ENCODE measurements at regions not wholly inside any gene's neighbourhood (a gene's known extent, or its start where the extent isn't known, plus 50 kb on each side); places are given as distances from the start of the nearest gene placed in this dataset.
"Not testable (repeated sequence)": the region's sequence is repeated elsewhere in the genome, so short reads cannot be mapped to it uniquely, and the experiment has no call there.

- intact Hi-C loops (cut with DNase I, micrococcal nuclease) = no loop called here
- no peak for DNase-seq
- ATAC-seq = no peak
Measured at GRCh38 chr7:355568-355967, 65.6 kb downstream of the FOXL3 start.

DNA sequence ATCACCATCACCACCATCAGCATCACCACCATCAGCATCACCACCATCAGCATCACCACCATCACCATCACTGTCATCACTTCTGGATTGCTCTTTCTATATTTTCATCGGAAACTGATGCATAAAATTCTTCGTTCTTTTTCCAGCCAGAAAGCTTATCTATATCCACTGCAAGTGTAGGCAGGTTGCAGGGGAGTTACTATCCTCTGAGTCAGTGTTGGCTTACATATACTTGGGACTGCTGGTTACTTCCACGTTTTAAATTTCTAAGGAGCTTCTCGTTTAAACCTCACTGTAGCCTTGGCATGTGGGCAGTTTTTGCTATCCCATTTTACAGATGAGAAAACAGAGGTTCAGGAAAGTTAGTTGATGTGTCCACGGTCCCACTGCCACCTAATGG, 66.1 kb downstream of the FOXL3 start:
- intact Hi-C loops (cut with DNase I, micrococcal nuclease) = no loop called here
- DNase-seq (no peak), ATAC-seq (no peak)

DNA sequence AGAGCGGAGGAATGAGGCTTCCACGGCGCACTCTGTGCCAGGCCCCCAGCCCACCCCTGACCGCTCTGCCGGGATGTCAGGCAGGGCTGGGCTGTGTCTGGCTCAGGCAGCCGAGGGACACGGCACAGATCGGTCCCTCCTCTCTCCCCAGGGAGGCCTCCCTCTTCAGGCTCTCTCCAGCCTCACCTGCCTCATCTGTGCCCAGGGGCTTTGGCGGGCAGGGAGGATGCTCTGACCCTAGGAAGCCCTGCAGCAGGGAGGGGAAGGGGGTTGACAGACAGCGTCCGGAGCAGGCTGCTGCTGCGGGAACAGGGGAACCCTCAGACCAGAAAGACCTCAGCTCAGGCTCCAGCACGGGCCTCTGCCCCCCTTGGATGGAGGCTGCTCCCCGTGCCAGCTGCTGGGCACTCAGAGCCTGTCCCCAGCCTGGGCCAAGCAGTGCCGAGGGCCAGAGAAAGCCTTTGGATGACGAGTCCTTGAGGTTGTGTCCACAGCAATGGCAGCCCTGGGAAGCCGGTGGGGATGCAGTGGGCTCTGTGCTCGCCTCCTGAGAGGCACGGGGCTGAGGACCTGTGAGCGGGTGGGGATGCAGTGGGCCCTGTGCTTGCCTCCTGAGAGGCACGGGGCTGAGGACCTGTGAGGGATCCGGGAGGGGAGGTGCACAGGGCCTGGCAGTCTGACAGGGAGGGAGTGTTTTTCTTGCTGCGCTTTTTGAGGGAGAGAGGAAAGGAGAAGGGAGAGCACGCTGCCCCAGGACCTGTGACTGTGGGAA, 66.9 kb downstream of the FOXL3 start:
- ATAC-seq (no peak), DNase-seq (no peak)
- intact Hi-C loops (cut with DNase I, micrococcal nuclease) = no loop called here

GRCh38 chr7:357531-358209, 67.7 kb downstream of the FOXL3 start:
- intact Hi-C loops (cut with DNase I, micrococcal nuclease) = no loop called here
- DNase-seq = no peak
- ATAC-seq = no peak

DNA sequence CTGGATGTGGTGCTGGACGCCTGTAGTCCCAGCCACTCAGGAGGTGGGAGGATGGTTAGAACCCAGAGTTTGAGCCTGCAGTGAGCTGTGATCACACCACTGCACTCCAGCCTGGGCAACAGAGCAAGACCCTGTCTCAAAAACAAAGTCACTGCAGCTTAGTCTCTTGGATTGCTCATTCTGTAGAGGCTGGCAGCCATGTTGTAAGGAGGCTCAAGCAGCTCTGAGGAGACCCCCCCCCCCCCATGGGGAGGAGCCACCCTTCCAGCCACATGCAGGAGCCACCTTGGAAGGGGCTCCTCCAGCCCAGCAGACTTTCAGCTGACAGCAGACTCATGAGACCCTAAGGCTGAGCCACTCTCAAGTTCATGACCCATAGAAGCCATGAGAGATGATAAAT, 68.4 kb downstream of the FOXL3 start:
- intact Hi-C loops (cut with DNase I, micrococcal nuclease) = no loop called here
- DNase-seq (no peak), ATAC-seq (no peak)

- intact Hi-C loops (cut with DNase I, micrococcal nuclease) = no loop called here
- DNase-seq (no peak), ATAC-seq (no peak)
Measured at GRCh38 chr7:359226-359765, 69.3 kb downstream of the FOXL3 start.

GRCh38 chr7:359766-360361, 69.9 kb downstream of the FOXL3 start:
- ATAC-seq (no peak), DNase-seq (peak in 1 of 2 donors; percentile 4)
- intact Hi-C loops (cut with DNase I, micrococcal nuclease) = no loop called here

DNA sequence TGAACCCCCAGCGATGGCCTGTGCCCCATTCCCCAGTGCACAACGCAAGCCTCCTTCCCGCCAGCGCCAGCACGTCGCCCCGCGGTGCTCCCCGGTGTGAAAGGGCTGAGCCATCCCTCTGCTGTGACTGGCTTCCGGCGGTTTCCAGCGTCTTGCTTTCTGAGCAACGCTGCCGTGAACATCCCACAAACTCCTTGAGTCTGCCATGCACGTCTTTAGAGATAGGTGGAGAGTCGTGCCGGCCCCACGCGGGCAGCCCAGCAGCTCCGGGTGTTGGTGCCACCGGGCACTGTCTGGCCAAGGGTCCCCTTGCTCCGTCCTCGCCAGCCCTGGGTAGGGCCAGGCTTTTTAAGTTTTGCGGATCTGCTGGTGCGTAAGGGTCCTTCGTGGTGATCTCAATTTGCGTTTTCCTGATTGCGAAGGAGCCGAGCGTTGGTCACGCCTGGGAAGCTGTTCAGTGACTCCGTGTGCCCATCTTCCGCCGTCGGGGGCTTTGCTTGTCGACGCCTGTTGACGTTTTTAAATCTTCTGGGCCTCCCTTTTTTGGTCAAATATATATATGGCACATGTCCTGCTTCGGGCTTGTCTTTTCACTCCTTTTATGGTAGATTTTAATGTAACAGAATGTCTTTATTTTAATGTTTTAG, 70.6 kb downstream of the FOXL3 start:
- ATAC-seq = no peak
- peak in 1 of 2 donors; percentile 2 for DNase-seq
- intact Hi-C loops (cut with DNase I, micrococcal nuclease) = no loop called here

GRCh38 chr7:361182-361581, 71.2 kb downstream of the FOXL3 start:
- ATAC-seq; intact Hi-C loops (cut with DNase I, micrococcal nuclease): not testable (repeated sequence)
- peak in 1 of 2 donors; percentile 20 for DNase-seq

- intact Hi-C loops (cut with DNase I, micrococcal nuclease) = no loop called here
- peak; percentile 1 to 3 for DNase-seq
- ATAC-seq = peak; percentile 27
Measured at GRCh38 chr7:361680-362401, 71.9 kb downstream of the FOXL3 start.

DNA sequence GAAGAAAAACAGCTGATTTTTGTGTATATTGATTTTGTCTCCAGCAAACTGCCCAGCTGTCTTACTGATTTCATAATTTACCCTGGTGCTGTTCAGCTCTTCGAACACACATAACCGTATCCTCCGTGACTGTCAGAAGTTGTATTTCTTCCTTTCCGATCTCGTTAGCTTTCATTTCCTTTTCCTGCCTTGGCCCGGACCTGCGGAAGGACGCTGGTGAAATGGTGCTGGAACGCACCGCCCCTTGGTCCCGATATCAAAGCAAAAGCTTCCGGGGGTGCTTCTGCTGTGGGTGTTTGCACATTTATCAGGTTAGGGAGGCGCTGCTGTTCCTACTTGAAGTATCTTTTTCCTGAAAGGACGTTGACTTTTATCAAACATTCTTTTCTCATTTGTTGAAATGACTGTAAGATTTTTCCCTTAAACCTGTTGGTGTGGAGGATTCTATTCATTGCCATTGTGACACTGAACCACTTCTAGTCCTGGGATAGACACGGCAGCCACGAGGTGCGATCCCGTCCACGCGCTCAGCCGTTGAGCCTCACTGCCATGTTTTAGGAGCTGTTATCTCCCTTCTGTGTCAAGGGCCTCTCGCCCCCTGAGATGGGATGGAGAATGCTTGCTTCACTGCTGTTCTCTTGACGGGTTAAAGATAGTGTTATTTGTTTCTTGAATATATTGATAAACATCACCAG, 72.6 kb downstream of the FOXL3 start:
- intact Hi-C loops (cut with DNase I, micrococcal nuclease) = no loop called here
- peak; percentile 42 to 50 for DNase-seq
- ATAC-seq = peak; percentile 81

- DNase-seq (peak; percentile 14 to 22), ATAC-seq (no peak)
- intact Hi-C loops (cut with DNase I, micrococcal nuclease) = no loop called here
Measured at GRCh38 chr7:363626-364025, 73.7 kb downstream of the FOXL3 start.

DNA sequence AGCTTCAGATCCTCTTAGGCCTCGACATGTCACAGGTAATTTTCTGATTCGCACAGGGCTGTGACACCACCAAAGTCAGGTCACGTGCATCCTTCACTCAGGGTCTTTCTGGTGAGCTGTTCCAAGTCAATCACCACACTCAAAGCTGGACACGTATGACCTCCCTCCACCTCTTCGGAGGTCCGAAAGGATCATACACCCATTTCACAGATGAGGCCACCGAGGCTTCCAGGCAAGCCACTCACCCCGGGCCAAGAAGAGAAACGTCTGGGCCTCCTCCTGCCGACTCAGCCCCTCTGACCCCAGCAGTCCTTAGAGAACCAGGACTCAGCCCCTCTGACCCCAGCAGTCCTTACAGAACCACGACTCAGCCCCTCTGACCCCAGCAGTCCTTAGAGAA, 74.6 kb downstream of the FOXL3 start:
- intact Hi-C loops (cut with DNase I, micrococcal nuclease) = no loop called here
- ATAC-seq = no peak
- DNase-seq = peak in 1 of 2 donors; percentile 2

GRCh38 chr7:365593-365992, 75.6 kb downstream of the FOXL3 start:
- no peak for ATAC-seq
- peak in 1 of 2 donors; percentile 1 for DNase-seq
- intact Hi-C loops (cut with DNase I, micrococcal nuclease) = no loop called here

DNA sequence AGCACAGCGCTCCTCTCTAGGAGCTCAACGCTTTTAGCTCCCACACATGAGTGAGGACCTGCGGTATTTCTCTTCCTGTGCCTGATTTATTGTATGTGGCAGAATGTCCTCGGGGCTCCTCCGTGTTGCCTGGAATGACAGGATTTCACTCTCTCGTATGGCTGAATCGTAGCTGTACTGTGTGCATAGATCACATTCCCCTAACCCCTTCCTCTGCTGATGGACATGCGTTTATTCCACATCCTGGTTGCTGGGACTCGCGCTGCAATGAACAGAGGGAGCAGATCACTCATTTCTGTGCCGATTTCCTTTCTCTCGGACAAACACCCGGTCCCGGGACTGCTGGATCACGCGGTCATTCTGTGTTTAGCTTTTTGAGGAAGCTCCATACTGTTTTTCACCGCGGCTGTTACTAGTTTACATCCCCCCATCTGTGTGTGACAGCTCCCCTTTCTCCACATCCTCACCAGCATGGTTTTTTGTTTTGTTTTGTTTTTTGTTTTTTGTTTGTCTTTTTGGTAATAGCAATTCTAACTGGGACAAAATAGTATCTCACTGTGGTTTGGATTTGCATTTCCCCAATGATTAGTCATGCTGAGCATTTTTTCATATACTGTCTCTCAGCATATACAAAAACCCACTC, 76.3 kb downstream of the FOXL3 start:
- peak in 1 of 2 donors; percentile 1 for DNase-seq
- ATAC-seq = no peak
- intact Hi-C loops (cut with DNase I, micrococcal nuclease) = no loop called here

DNA sequence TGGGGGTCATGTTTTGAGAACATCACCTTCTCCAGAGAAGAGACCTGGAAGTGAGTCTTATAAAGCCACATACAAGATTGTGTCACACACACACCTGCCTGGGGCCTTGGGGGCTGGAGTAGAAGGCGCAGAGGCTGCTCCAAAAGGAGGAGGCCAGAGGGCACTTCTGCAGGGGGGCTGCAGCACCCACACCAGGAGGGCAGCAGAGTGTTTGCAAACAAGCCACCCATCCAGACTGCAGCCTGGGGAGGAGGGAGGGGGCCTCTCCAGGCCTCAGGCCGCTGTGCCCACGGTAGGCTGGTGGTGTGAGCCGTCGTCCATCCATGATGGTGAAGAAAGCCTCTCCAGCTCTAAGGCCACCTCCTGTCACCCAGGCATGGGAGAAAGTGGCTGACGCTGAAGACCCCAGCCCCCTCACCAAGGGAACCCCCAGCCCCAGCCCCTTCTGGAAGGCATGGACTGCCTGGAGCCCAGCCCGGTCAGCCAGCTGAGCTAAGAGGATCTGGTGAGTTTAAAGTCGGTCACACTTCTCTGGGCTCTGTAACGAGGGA, 77.5 kb downstream of the FOXL3 start:
- intact Hi-C loops (cut with DNase I, micrococcal nuclease) = no loop called here
- ATAC-seq = no peak

GRCh38 chr7:368651-369475, 78.9 kb downstream of the FOXL3 start:
- intact Hi-C loops (cut with DNase I, micrococcal nuclease) = no loop called here

More for the DNA sequence above, 77.5 kb downstream of the FOXL3 start:
- no peak for DNase-seq

More at GRCh38 chr7:368651-369475, 78.9 kb downstream of the FOXL3 start:
- ATAC-seq (no peak), DNase-seq (peak; percentile 12 to 27)
